ENCODE measurements at regions not wholly inside any gene's neighbourhood (a gene's known extent, or its start where the extent isn't known, plus 50 kb on each side); places are given as distances from the start of the nearest gene placed in this dataset.

GRCh38 chr5:175772747-175773533, 98.4 kb upstream of the CPLX2 start:
- TF ChIP-seq CTCF (IDR thresholded peaks at IDR 0.05) = no peak
- no peak for TF ChIP-seq EZH2 (IDR thresholded peaks at IDR 0.05; ENCODE audit: borderline replicate concordance, insufficient read depth, low read depth, low read length, poor library complexity, severe bottlenecking)

Measured in B cell (primary cell).